NOMO-1 (cell line): ENCODE measurements at regions not wholly inside any gene's neighbourhood (a gene's known extent, or its start where the extent isn't known, plus 50 kb on each side); places are given as distances from the start of the nearest gene placed in this dataset.
"Not testable (repeated sequence)": the region's sequence is repeated elsewhere in the genome, so short reads cannot be mapped to it uniquely, and the experiment has no call there.

Experiments
- DNase-seq, 2 experiments: peaks; one replicate each; lab custom pipeline; 2025; ENCODE audit not compliant: unreplicated experiment in 2 of 2; lab: John Stamatoyannopoulos, UW

DNA sequence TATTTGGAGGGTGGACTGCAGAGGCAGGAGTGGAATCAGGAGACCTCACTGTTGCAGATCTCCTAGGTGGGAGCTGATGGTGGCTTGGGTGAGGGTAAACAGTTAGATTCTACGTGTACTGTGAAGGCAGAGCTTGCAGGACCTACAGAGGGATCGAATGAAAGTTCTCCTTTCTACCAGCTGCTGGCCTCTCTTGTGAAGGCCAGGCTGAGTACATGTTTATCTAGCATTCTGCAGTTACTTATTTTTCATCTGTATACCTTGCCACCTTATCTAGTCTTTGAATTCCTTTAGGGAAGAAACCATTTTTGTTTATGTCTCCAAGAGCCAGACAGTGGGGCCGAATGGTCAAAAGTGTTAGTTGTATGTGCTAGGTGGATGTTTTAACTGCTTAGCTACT, 57.6 kb downstream of the PTTG1 start:
- no peak for DNase-seq

DNA sequence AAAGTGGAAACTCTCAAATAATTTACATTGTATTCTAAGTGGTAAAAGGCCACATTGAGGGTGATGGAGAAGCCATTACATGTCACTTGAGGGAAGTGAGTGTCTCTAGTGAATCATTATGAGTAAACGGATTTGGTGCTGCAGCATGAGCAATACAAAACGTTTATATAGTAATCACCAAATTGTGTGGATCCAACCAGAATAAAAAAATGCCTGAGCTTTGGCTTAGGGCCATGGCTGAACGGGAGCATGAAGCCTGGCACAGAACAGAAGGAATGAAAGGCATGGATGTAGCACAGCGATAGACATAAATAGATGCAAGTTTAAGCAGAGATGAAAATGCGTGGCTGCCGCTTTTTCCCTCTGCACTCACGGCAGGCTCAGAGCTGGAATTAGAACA, 58.3 kb downstream of the PTTG1 start:
- DNase-seq: no peak

GRCh38 chr5:160480652-160481051, 59.0 kb downstream of the PTTG1 start:
- no peak for DNase-seq

GRCh38 chr5:160484678-160485077, 63.0 kb downstream of the PTTG1 start:
- DNase-seq: no peak

DNA sequence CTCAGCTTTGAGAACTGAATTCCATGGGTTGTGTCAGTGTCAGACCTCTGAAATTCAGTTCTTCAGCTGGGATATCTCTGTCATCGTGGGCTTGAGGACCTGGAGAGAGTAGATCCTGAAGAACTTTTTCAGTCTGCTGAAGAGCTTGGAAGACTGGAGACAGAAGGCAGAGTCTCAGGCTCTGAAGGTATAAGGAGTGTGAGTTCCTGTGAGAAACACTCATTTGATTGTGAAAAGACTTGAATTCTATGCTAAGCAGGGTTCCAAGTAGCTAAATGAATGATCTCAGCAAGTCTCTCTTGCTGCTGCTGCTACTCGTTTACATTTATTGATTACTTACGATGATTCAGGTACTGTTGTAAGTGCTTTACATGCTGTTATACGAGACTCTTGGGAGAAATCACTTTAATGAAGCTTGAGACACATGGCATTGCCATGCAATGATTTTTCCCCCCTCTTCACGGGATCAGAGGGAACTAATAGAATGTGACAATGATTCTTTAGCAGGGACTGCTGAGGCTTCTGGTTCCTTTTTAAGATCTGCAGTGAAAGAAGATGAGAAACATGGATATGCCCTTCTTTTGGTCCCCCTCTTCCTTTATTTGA, 63.8 kb downstream of the PTTG1 start:
- DNase-seq: no peak

GRCh38 chr5:160486573-160486972, 64.9 kb downstream of the PTTG1 start:
- DNase-seq: no peak

DNA sequence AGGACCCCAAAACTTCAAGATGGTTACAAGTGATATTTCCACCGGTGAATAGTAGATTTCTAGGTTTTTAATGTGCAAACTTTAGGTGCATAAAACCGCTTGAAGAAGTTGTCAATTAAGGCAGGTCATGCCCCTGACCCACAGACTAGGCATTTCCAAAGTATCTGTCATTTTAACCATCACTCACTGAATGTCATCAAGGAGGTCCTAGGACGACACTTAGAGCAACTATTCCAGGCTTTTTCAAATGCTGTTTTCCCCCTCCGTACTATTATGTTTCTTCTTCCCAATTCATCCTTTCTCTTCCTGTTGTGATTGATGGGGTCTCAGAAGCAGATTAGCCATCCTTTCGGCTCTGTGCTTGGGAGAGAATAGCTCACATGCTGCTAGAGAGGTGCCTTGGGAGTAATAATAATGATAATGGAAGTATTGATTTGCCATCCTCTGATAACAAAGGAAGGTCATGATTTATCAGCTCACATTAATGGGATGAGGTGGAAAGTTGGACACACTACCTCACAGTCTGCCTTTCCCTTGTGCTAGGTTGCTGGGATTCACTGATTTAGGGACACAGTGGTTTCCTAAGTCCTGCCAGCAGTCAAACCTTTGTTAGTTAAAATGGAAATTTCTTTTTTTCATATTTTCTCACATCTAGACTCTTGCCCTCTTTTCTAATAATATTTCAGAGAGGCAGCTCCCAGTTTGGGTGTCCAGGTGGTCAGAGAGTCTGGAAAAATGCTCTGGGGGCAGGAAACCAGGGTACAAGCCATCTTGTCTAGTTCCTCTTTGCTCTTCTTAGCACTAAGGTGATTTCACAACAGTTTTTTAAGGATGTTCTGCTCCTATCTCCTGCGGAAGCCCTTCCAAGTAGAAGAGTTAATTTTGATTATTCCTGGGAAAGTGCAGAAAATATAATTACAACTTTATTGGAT, 67.0 kb downstream of the PTTG1 start:
- peak; percentile 5 to 33 for DNase-seq

GRCh38 chr5:160491438-160491837, 69.8 kb downstream of the PTTG1 start:
- DNase-seq: no peak

GRCh38 chr5:160492565-160492964, 70.9 kb downstream of the PTTG1 start:
- no peak for DNase-seq

DNA sequence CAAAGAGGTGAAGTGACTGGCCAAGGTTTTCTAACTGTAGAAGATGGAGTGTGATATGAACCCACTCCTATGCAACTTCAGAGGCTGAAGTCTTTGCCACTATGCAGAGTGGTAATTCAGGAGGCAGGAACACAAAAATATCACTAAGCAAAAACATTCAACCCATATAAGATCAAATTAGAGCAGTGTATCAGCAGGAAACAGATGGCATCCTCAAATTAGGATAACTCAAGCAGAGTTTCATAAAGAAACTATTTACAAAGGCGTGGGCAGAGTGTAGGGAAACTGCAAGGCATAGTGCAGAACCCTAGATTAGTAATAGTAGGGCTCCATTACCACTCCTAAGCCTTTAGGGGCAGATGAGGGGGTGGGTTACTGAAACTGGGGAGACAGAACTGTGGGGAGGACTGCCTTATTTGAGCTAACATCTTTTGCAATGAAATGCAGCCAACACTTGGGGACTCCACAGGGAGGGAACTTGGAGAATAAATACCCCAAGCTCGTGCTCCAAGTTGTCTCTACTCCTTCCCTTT, 72.2 kb downstream of the PTTG1 start:
- DNase-seq: no peak

DNA sequence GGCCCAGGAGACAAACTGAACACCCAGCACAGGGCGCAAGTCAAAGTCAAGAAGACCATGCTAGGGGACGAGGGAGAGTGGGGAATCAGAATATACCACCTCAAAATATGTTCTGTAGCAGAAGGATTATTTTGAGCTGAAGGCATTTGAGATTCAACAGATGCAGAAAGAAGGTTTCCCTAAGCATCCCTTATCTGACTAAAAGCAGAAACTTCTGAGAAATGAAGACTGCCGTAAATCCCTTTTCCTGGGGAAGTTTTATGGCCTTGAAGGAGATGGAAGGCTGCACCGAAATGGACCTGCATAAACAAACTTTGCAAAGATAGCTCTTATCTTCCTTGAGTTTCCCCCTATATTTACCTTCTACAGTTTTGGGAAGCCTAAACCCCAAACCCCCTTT, 72.8 kb downstream of the PTTG1 start:
- no peak for DNase-seq

- no peak for DNase-seq
Observed at GRCh38 chr5:160496334-160496733, 74.7 kb downstream of the PTTG1 start.

GRCh38 chr5:160496784-160497183, 75.1 kb downstream of the PTTG1 start:
- no peak for DNase-seq

GRCh38 chr5:160497878-160498277, 76.2 kb downstream of the PTTG1 start:
- no peak for DNase-seq

- DNase-seq: not testable (repeated sequence)
Observed at GRCh38 chr5:160498441-160499043, 76.9 kb downstream of the PTTG1 start.

- DNase-seq: peak; percentile 67 to 87
Observed at GRCh38 chr5:160500786-160501779, 79.4 kb downstream of the PTTG1 start.

GRCh38 chr5:160504906-160505305, 83.3 kb downstream of the PTTG1 start:
- no peak for DNase-seq

GRCh38 chr5:160506006-160507004, 84.7 kb downstream of the PTTG1 start:
- DNase-seq: peak in 1 of 2 experiments; percentile 7

DNA sequence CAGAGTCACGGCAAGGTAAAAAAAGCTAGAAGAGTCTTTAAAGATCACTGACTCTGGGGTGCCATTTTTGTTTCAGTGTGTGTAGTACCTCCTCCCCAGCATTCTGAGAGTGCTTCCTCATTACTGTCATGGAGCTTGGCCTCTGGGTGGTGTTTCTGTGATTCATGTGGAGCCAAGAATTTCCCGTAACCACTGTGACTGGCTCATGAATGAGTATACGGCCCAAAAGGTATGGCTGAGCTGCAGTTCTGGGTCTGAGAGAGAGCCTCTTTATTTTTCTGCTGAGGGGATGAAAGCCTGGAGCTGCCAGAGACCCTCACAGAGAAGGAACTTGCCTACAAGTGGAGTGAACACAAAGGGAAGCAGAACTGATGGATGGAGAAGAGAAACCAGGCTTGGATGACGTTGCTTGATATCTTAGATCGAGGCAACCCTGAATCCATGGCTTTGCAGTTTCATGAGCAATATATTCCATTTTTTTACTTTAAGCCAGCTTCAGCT, 85.6 kb downstream of the PTTG1 start:
- DNase-seq: peak; percentile 34 to 51
